GM18907 (cell line): ENCODE measurements at regions not wholly inside any gene's neighbourhood (a gene's known extent, or its start where the extent isn't known, plus 50 kb on each side); places are given as distances from the start of the nearest gene placed in this dataset.
"Not testable (repeated sequence)": the region's sequence is repeated elsewhere in the genome, so short reads cannot be mapped to it uniquely, and the experiment has no call there.

ENCODE experiments used
- ATAC-seq: cut with Tn5 transposase; IDR thresholded peaks from one replicate; pipeline ENCODE4 v1.9.1; 2021; ENCODE audit warnings: mild to moderate bottlenecking, moderate library complexity; ENCODE audit not compliant: unreplicated experiment

DNA sequence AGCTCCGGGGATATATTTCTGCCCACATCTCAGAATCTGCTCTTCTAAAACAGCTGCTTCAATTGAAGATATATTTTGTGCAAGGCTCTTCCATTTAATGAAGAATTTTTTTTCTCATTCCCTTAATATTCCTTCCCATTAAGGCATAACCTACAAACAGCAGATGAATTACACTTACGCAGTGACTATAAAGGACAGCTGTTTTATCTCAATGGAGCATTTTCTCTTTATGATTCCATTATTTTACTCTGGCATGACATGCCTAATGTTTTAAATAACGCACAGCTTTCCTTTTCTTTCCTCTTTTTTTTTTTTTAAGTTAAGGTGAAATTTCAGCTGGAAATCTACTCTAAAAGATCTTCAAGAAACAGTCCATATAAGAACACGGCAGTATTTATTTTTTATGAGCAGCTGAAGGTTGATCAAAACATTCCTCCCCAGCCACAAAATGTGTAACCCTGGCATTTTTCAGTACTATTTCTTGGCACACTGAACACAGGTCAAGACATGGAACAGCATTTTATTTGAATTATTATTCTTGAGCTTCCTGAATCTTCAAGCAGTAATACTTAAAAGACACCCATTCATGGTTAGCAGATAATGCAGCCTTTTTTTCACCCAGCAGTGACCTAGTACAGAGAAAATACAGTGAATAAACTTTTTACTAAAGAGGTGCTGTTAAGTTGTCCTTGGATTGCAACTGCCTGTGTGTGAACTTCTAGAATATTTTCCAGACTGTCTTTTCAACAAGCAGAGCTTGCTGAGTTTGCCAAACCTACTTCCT, 118.1 kb upstream of the FOXN3 start:
- ATAC-seq, result no peak

DNA sequence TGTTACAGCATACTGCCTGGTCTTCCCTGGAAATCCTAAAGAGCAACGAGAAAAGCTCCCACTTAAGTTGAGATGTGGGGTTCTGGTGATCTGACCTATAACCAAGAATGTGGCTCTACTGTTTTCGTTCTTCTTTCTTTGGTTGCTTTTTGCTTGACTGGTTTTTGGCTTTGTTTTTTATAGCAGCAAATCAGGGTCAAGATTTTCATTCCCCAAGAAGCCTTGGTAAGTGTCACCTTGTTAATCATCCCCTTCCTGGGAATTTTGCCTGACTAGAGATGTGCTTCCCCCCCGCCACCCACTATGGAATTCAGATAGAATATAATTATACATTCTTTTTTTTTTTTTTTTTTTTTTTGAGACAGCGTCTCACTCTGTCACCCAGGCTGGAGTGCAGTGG, 116.7 kb upstream of the FOXN3 start:
- ATAC-seq, result no peak

DNA sequence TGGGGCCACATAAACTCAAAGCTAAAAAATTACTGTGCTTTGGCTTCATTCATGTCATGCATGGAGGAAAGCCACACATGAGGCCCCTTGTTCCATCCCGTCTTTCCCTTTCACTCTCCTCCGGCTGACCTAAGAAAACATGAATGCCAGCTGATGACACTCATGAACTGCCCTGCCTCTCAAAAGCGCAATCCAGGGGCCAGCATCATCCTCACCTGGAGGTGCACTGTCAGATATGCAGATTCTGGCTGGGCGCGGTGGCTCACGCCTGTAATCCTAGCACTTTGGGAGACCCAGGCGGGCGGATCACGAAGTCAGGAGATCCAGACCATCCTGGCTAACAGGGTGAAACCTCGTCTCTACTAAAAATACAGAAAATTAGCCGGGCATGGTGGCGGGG, 116.1 kb upstream of the FOXN3 start:
- no peak for ATAC-seq

DNA sequence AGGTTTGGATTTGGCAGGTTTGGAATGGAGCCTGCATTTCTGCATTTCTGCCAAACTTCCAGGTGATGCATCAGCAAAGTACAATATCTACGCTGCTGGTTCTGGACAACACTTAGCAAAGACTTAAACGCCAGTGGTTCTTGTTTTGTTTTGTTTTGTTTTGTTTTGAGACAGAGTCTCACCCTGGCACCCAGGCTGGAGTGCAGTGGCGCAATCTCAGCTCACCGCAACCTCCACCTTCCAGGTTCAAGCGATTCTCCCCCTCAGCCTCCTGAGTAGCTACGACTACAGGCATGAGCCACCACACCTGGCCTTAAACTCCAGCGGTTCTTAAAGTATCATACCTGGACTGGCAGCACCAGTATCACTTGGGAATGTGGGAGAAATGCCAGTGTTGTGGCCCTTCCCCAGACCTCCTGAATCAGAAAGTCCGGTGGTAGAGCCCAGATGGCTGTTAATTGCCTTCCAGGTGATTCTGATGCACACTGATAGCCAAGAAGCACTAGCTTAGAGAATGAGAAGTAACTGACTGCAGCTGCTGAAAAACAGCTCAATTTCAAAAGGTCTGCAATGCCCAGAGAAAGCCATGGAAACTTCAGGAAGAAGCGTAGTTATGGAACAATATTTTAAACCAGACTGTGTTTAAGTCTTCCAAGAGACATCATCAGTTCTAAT, 114.8 kb upstream of the FOXN3 start:
- ATAC-seq, result no peak

DNA sequence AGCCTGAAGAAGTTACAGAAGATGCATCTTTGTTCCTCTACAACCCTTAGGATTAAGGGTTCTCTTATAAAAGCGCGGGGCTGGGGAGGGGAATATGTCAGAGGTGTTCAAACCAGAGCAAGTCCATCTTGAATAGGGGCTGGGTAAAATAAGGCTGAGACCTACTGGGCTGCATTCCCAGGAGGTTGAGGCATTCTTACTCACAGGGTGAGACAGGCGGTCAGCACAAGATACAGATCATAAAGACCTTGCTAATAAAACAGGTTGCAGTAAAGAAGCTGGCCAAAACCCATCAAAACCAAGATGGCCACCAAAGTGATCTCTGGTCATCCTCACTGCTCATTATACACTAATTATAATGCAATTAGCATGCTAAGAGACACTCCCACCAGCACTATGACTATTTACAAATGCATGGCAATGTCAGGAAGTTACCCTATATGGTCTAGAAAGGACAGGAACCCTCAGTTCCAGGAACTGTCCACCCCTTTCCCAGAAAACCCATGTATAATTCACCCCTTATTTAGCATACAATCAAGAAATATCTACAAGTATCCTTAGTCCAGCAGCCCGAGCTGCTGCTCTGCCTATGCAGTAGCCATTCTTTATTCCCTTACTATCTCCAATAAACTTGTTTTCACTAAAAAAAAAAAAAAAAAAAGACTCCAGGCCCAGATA, 108.1 kb upstream of the FOXN3 start:
- ATAC-seq, result no peak

DNA sequence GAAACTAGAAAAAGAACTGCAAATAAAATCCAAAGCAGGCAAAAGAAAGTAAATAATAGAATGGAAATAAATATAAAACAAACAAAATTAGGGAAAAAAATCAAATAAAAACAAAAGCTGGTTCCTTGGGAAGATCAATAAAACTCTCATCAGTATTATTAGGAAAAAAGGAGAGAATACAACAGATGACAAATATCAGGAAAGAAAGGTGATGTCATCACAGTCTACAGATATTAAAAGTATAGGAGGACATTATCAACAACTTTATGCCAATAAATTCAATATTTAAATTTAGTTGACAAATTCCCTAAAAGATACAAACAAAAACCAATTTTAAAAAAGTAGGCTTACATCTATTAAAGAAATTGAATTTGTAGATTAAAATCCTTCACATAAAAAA, 107.4 kb upstream of the FOXN3 start:
- no peak for ATAC-seq

DNA sequence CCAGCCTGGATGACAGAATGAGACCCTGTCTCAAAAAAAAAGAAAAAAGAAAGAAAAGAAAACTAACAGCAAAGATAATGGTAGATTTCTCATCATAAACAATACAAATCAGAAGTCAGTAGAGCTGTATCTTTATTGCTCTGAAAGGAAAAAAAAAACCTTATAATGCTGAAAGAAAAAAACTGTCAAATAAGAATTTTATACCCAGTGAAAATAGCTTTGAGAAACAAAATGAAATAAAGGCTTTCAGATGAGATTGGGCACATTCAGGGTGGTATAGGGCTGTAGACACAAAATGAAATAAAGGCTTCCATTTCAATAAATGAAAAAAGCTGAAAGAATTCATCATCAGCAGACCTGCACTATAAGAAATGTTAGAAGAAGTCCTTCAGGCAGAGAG, 105.0 kb upstream of the FOXN3 start:
- ATAC-seq, result no peak

DNA sequence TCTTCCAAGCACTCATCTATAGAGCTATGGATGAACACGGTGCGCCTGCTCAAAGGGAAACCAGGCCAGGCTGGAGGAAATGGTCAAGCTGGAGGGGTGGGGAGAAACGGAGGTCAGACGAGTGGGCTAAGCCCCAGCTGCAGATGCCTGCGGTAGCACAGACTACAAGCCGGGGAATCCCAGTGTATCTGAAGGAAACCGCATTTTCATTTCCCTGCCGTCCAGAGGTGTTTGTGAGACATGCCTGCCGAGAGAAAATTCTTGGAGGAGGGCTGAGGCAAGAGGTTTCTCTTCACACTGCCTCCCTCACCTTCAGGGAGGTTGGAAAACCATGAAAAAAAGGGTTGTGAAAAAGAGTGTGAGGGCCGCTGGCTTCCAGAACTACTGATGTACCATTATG, 102.0 kb upstream of the FOXN3 start:
- ATAC-seq, result no peak

DNA sequence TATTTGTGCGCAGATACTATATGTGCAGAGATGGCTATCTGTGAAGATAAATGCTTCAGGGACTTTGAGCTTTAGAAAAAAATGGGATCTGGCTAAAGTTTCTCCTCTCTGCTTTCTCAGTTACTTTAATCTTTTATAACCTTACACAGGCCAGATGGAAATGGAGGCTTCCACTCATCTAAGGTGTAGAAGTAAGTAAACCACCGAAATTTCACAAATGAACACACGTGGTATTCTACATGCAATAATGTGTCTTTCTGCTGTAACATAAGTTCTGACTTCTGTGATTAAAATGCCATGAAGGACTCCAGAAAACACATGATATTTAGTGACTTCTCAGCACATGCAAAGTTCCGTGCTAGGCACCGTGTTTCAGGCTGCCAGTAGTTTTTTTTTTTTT, 99.1 kb upstream of the FOXN3 start:
- ATAC-seq, result no peak

DNA sequence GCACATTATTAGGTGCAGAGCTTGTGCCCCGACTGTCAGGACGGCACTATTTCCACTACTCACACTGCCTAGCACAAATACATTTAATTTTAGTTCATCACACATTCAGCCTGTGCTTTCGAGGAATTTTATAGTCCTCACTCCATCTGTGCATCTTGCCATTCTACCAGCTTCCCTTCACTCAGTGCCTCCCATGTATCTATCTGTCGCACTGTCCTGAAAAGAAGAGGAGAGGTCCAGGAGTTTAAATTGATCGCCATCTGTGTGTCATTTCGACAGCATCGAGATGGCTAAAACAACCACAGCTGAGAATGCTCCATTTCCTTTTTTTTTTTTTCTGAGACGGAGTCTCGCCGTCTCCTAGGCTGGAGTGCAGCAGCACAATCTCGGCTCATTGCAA, 97.6 kb upstream of the FOXN3 start:
- no peak for ATAC-seq

DNA sequence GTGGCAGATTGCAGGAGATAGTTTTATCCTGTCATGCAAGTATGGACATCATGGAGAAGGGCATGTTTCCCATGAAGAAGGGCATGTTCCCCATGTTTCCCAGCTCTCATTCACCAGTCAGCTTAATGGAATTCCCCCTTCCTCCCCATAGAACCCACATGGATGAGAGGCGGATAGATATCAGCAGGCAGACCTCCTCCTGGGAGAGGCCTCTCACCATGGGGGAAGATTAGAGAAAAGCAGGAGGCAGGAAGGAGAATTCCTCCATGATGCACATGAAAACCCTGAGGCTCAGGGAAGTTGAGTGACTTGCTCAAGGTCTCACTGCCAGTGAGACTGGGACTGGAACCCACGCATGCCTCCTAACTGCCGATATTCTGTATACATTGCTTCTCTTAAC, 92.9 kb upstream of the FOXN3 start:
- peak; percentile 5 for ATAC-seq

DNA sequence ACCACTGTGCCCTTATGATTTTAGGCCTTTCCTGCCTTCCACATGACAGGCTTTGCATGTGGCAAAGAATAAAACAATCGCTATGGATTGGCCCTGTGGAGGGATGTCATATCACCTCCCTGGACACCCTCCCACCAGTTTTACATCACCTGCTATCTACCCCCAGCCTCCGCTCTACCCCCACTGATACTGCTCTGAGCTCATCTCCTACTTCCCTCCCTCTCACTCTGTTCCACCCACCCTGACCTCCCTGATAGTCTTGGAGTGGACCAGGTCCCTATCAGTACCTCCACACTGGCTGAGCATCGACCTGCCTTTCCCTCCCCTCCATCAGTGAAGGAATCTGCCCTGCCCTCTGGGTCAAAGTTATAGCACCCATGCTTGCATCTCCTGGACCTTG, 91.8 kb upstream of the FOXN3 start:
- ATAC-seq, result no peak

DNA sequence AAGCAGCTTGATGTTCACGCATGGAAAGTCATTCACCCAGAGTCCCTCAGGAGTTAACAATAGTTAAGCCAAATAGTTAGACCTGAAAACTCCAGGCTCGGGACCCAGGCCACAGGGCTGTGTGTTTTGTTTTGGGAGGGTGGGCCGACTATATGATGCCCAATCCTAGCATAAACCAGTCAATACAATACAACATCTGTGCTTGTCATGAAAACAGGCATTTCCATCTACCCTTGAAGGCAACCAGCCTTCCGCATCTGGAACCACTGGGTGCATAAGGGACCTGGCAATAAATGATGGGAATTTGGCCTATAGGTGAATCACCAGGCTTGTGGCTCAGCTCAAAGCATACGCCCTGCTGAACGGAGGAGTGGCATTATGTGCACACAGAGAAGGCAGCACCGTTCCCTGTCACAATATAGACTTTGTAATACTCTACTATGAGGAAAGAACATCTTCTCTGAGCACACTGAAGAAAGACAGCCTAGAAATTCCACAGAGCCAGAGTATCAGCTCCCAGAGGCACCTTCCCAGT, 91.0 kb upstream of the FOXN3 start:
- ATAC-seq, result no peak

DNA sequence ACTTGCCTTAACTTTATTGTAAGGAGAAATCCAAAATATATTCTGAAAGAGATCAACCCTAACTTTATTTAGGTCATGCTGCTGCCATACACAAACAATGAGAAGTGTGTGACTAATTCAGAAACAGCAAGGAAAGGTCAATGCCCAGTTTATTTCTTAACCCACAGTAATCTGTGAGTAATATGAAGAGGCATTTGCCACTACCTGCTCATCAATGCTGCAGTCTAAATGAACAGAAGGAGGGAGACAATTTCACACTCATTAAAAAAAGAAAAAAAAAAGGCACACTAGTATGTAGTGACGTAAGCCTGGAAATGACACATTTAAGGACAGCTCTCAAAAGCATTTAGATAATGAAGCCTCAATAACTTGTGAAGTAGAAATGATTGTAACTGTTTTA, 90.5 kb upstream of the FOXN3 start:
- ATAC-seq, result peak; percentile 49

DNA sequence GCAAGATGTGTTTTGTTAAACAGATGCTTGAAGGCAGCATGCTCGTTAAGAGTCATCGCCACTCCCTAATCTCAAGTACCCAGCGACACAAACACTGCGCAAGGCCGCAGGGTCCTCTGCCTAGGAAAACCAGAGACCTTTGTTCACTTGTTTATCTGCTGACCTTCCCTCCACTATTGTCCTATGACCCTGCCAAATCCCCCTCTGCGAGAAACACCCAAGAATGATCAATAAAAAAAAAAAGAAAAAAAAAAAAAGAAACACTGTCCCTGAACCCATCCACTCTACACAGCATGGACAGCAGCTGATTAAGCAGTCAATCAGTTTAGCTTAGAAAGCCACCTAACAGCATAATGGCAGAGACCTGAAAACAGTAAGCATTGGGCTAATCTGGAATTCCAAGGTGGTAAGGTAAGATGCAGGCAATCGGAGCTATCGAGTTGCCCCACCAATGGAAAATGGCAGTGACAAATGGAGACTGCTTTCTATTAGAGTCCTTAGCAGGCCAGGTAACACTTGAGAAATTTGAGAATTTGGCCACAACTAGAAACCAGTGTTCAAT, 89.9 kb upstream of the FOXN3 start:
- not testable (repeated sequence) for ATAC-seq

DNA sequence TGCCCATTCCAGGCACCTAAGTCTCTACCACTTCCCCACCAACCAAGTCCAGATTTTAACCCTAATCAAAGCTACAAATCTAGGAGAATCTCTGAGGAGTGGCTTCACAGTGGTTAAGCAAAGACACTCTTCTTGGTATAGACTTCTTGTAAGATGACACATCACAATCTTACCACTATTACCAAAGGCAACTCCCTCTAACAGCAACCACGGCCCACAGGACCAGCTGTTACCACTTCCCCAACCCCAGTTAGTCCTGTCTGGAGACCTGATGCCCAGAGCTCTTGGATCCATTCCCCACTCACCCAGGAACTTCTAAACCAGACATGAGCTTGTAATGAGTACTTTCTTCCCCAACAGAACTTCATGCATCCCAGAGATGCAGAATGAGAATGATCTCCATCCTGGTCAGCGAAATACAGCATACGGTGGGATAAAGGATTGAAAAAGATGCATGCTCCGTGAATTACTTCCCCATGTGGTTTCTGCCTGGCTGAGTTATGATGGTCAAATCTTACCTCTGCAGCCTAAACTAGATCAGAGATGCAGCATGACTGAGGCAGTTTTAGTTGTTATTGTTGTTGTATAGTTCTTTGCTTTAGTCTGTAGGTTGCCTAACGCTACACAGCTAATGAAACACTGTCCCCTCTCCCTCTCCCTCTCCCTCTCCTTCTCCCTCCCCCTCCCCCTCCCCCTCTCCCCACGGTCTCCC, 87.7 kb upstream of the FOXN3 start:
- peak; percentile 84 for ATAC-seq

DNA sequence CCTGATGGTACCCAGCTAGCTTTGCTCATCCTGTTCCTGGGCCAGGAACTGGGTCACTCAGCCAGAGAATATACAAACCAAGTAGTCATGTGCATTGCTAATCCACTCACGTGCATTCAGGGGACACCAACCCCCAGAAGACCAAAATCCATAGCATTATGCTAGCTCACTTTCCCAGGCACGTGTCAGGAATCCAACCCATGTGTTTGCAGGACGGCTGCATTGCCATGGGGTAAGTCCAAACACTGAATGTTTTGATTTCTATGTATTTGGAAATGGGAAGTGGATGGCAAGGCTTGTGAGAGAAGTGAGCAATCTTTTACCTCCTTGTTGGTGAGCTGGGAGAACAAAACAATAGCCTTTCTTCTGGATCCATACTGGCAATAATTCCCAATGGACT, 87.1 kb upstream of the FOXN3 start:
- ATAC-seq, result no peak

DNA sequence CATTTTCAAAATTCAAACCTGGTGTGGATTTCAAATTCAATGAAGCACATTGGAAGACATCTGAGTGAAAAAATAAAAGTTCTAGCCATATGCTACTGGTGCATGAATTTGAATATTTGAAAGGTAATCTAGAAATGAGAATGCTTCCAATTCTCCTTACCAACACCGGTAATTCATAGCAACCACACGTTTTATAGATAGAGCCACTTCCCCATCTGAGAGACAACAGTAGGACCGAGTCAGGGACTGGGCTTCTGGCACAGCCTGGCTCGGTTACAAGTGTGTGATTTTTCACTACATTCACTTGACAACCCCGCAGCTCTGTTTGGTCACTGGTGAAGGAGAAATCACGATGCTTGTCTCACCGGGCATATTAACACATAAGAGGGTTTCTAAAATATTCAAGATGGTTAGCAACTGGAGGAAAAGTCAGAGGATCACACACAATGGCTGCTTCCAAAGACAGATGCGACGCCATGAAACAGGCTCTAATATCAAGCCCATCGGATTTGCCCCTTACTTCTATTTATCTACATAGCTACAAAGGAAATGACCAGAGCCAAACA, 86.5 kb upstream of the FOXN3 start:
- ATAC-seq, result no peak

DNA sequence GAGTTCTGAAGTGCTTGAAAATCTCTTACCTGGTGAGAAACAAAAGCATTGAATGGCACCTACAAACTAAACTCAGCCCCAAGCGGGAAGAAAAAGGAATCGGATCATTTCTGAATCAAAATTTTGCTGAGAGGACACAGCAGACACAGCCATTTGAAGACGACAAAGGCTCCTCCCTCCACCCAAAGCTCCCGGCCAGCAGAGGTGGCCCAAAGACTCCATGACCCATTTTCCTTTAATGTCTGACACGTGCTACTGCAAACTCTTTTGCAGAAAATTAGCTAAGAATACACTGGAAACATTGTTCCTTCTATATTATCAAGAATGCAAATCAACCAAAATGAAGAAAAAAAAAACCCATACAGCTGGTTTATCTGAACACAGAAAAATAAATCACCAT, 85.9 kb upstream of the FOXN3 start:
- no peak for ATAC-seq

DNA sequence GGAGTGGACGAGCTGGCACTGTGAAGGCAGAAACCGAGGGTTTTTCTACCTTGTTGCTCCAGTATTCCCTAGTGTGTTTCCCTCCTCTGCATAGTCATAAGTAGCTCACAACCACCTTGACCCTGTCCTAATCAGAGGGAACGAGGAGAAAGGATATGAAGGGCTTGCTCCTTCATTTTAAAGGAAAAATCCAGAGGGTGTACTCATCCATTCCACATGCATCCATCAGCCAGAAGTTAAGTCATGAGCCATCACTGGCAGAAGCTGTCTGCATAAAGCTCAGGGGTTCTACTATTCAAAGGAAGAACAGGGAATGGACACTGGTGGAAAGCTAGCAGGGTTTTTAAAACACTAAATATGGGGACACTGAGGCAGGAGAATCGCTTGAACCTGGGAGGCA, 84.3 kb upstream of the FOXN3 start:
- no peak for ATAC-seq

DNA sequence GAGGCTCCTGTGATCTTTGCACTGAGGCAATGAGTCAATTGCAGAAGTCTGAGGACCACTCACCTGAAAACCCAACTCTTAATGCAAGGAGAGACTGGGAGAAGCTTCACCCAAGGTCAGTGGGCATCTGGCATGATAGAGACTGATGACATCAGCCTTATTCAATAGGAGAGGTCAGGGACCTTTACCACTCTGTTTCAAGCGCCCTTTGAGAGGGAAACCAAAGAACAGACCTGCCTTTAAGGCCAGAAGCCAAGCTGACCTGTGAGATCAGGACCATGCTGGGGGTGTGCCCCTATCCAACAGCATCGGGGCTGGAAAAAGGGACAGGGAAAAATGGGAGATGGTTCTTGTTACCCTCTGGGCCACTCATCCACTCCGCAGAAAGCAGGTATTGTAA, 83.3 kb upstream of the FOXN3 start:
- ATAC-seq, result no peak
